Naive thymus-derived CD4-positive, alpha-beta T cell (primary cell): ENCODE measurements at regions not wholly inside any gene's neighbourhood (a gene's known extent, or its start where the extent isn't known, plus 50 kb on each side); places are given as distances from the start of the nearest gene placed in this dataset.

Experiments used
- ATAC-seq: fragments of 150-1000 bp; cut with Tn5 transposase; 2 replicates; pipeline ENCODE4 v1.10.0; 2021; ENCODE audit warnings: mild to moderate bottlenecking, moderate library complexity
- CTCF ChIA-PET: fragments of 350-600 bp; sonication (Branson Sonifier 250); formaldehyde crosslinking; loops from one replicate; lab custom pipeline; 2021; ENCODE audit warnings: antibody characterized with exemption; lab: Charles Lee
- POLR2A ChIA-PET: fragments of 350-600 bp; sonication (Branson Sonifier 250); formaldehyde crosslinking; loops from one replicate; lab custom pipeline; 2021; ENCODE audit warnings: antibody characterized with exemption, inconsistent platforms; lab: Charles Lee
- DNase-seq, 9 donors: peaks; one replicate each; pipeline versions ENCODE4 v3.0.0 to v3.0.0-alpha.2; 2020 to 2022; ENCODE audit warnings: mixed read lengths in 1 of 9
- H3K27ac ChIP-seq: one replicate; pipeline ENCODE4 v1.7.0; 2013; ENCODE audit warnings: mild to moderate bottlenecking, low read depth, low read length, moderate library complexity
- H3K27me3 ChIP-seq, 2 donors: one replicate each; pipeline ENCODE4 v1.7.0; 2013; ENCODE audit warnings: low read length in 2 of 2, mild to moderate bottlenecking in 2 of 2, moderate library complexity in 2 of 2; ENCODE audit not compliant: control insufficient read depth in 2 of 2, insufficient read depth in 2 of 2
- H3K36me3 ChIP-seq, 3 experiments: 1 replicate in 2 of 3; 2 replicates in 1 of 3; pipeline ENCODE4 v1.7.0; 2013; ENCODE audit warnings: low read length in 3 of 3, mild to moderate bottlenecking in 3 of 3, moderate library complexity in 1 of 3; ENCODE audit not compliant: insufficient read depth in 3 of 3, control insufficient read depth in 2 of 3
- H3K4me1 ChIP-seq, 2 donors: one replicate each; pipeline ENCODE4 v1.7.0; 2013; ENCODE audit warnings: low read length in 2 of 2, mild to moderate bottlenecking in 2 of 2, moderate library complexity in 1 of 2; ENCODE audit not compliant: control insufficient read depth in 2 of 2, insufficient read depth in 2 of 2
- H3K4me3 ChIP-seq: 2 replicates; pipeline ENCODE4 v1.7.0; 2013; ENCODE audit warnings: mild to moderate bottlenecking, low read length
- H3K9me3 ChIP-seq, 3 experiments: 1 replicate in 2 of 3; 2 replicates in 1 of 3; pipeline ENCODE4 v1.7.0; 2013; ENCODE audit warnings: low read length in 3 of 3; ENCODE audit not compliant: control insufficient read depth in 2 of 3
- H3K27ac Mint-ChIP-seq, 9 donors: one replicate each; pipeline ENCODE4 v1.8.0; 2020 to 2022; ENCODE audit warnings: mixed read lengths in 9 of 9, mild to moderate bottlenecking in 8 of 9, moderate library complexity in 5 of 9, inconsistent platforms in 2 of 9
- H3K27me3 Mint-ChIP-seq, 5 donors: one replicate each; pipeline ENCODE4 v1.8.0; 2021 to 2022; ENCODE audit warnings: mixed read lengths in 5 of 5, mild to moderate bottlenecking in 1 of 5
- H3K36me3 Mint-ChIP-seq, 5 donors: one replicate each; pipeline ENCODE4 v1.8.0; 2020 to 2022; ENCODE audit warnings: mixed read lengths in 5 of 5, mild to moderate bottlenecking in 3 of 5, inconsistent platforms in 1 of 5
- H3K4me1 Mint-ChIP-seq, 7 donors: one replicate each; pipeline ENCODE4 v1.8.0; 2020 to 2022; ENCODE audit warnings: mixed read lengths in 7 of 7, mild to moderate bottlenecking in 3 of 7, inconsistent platforms in 1 of 7
- H3K4me3 Mint-ChIP-seq, 10 donors: one replicate each; pipeline ENCODE4 v1.8.0; 2020 to 2022; ENCODE audit warnings: mild to moderate bottlenecking in 10 of 10, mixed read lengths in 10 of 10, moderate library complexity in 6 of 10, inconsistent platforms in 2 of 10
- H3K9me3 Mint-ChIP-seq, 11 donors: one replicate each; pipeline ENCODE4 v1.8.0; 2020 to 2022; ENCODE audit warnings: mixed read lengths in 11 of 11, mild to moderate bottlenecking in 4 of 11, inconsistent platforms in 1 of 11, moderate library complexity in 1 of 11
- intact Hi-C, 2 donors: fragments of 100-400 bp; cut with micrococcal nuclease; formaldehyde crosslinking; loops; one replicate each; pipeline ENCODE4 v1.15.1; 2023

- Histone ChIP-seq H3K4me3 (no peak overlapping the region), H3K27ac (no peak overlapping the region), H3K4me1 (no peaks in the 10 kb centered on the region), H3K9me3 (no peaks in the 10 kb centered on the region), H3K36me3 (no peaks in the 10 kb centered on the region), H3K27me3 (no peaks in the 10 kb centered on the region)
- ATAC-seq, result no peak
- peaks cover 0 to 4% (median 0%) of the 10 kb centered on the region in 5 donors for H3K36me3 Mint-ChIP-seq
- POLR2A ChIA-PET, result no interaction called here
- intact Hi-C loops, result no loop called here
- CTCF ChIA-PET, result no interaction called here
- H3K27ac Mint-ChIP-seq, result no peak overlapping the region
- H3K4me1 Mint-ChIP-seq, result no peaks in the 10 kb centered on the region
- no peak overlapping the region for H3K4me3 Mint-ChIP-seq
- peaks cover 0 to 10% (median 3%) of the 10 kb centered on the region in 11 donors for H3K9me3 Mint-ChIP-seq
- no peak for DNase-seq
- H3K27me3 Mint-ChIP-seq, result no peaks in the 10 kb centered on the region
Observed at GRCh38 chr3:76961284-76961683, 78.6 kb upstream of the ROBO2 start.

GRCh38 chr3:76965122-76965725 is 74.7 kb upstream of the ROBO2 start:
- intact Hi-C loops, result no loop called here
- Histone ChIP-seq H3K4me3 (no peak overlapping the region), H3K36me3 (no peaks in the 10 kb centered on the region), H3K27ac (no peak overlapping the region), H3K9me3 (no peaks in the 10 kb centered on the region), H3K4me1 (no peaks in the 10 kb centered on the region), H3K27me3 (no peaks in the 10 kb centered on the region)
- no peaks in the 10 kb centered on the region for H3K27me3 Mint-ChIP-seq
- DNase-seq (no peak), ATAC-seq (no peak)
- no peak overlapping the region for H3K27ac Mint-ChIP-seq
- ChIA-PET CTCF (no interaction called here), POLR2A (no interaction called here)
- peaks cover 0 to 4% (median 0%) of the 10 kb centered on the region in 5 donors for H3K36me3 Mint-ChIP-seq
- peaks cover 0 to 12% (median 3%) of the 10 kb centered on the region in 11 donors for H3K9me3 Mint-ChIP-seq
- no peak overlapping the region for H3K4me3 Mint-ChIP-seq
- no peaks in the 10 kb centered on the region for H3K4me1 Mint-ChIP-seq

- Histone ChIP-seq H3K27me3 (no peaks in the 10 kb centered on the region), H3K9me3 (no peaks in the 10 kb centered on the region), H3K36me3 (no peaks in the 10 kb centered on the region), H3K4me3 (no peak overlapping the region), H3K27ac (no peak overlapping the region), H3K4me1 (no peaks in the 10 kb centered on the region)
- H3K36me3 Mint-ChIP-seq, result peaks cover 0 to 4% (median 0%) of the 10 kb centered on the region in 5 donors
- no peak overlapping the region for H3K4me3 Mint-ChIP-seq
- CTCF ChIA-PET, result no interaction called here
- intact Hi-C loops, result no loop called here
- no peak for DNase-seq
- H3K9me3 Mint-ChIP-seq, result peaks cover 0 to 12% (median 3%) of the 10 kb centered on the region in 11 donors
- POLR2A ChIA-PET, result no interaction called here
- ATAC-seq, result no peak
- no peak overlapping the region for H3K27ac Mint-ChIP-seq
- no peaks in the 10 kb centered on the region for H3K4me1 Mint-ChIP-seq
- H3K27me3 Mint-ChIP-seq, result no peaks in the 10 kb centered on the region
Observed at GRCh38 chr3:76969471-76969870, 70.4 kb upstream of the ROBO2 start.

- H3K27ac Mint-ChIP-seq, result no peak overlapping the region
- H3K4me1 Mint-ChIP-seq, result no peaks in the 10 kb centered on the region
- peaks cover 0 to 11% (median 3%) of the 10 kb centered on the region in 11 donors for H3K9me3 Mint-ChIP-seq
- no peak for ATAC-seq
- ChIA-PET CTCF (no interaction called here), POLR2A (no interaction called here)
- no peak overlapping the region for H3K27ac ChIP-seq
- intact Hi-C loops, result no loop called here
- no peak overlapping the region for H3K4me3 Mint-ChIP-seq
- no peak for DNase-seq
- H3K27me3 ChIP-seq, result no peaks in the 10 kb centered on the region
- H3K9me3 ChIP-seq, result no peaks in the 10 kb centered on the region
- no peak overlapping the region for H3K4me3 ChIP-seq
- H3K4me1 ChIP-seq, result no peaks in the 10 kb centered on the region
- peaks cover 0 to 3% (median 0%) of the 10 kb centered on the region in 5 donors for H3K36me3 Mint-ChIP-seq
- no peaks in the 10 kb centered on the region for H3K27me3 Mint-ChIP-seq
- H3K36me3 ChIP-seq, result no peaks in the 10 kb centered on the region
Observed at GRCh38 chr3:76969996-76970615, 69.8 kb upstream of the ROBO2 start.

GRCh38 chr3:76972624-76973296 is 67.1 kb upstream of the ROBO2 start:
- Mint-ChIP-seq H3K36me3 (no peaks in the 10 kb centered on the region), H3K4me1 (no peaks in the 10 kb centered on the region), H3K4me3 (no peak overlapping the region), H3K9me3 (peaks cover 0 to 4% (median 0%) of the 10 kb centered on the region in 11 donors), H3K27me3 (no peaks in the 10 kb centered on the region), H3K27ac (no peak overlapping the region)
- H3K27ac ChIP-seq, result no peak overlapping the region
- no peaks in the 10 kb centered on the region for H3K9me3 ChIP-seq
- DNase-seq (no peak), ATAC-seq (no peak)
- intact Hi-C loops, result no loop called here
- no peak overlapping the region for H3K4me3 ChIP-seq
- CTCF ChIA-PET, result interaction anchor here (0.6 kb wide), 1 partner anchor 21 kb away, joined by 4 read pairs; no protein-coding TSS in a partner anchor
- H3K27me3 ChIP-seq, result no peaks in the 10 kb centered on the region
- no peaks in the 10 kb centered on the region for H3K36me3 ChIP-seq
- POLR2A ChIA-PET, result no interaction called here
- no peaks in the 10 kb centered on the region for H3K4me1 ChIP-seq

- H3K9me3 ChIP-seq, result peaks cover 0 to 5% (median 0%) of the 10 kb centered on the region in 3 experiments
- ChIA-PET POLR2A (no interaction called here), CTCF (interaction anchor here (0.6 kb wide), 1 partner anchor 62 kb away, joined by 6 read pairs; no protein-coding TSS in a partner anchor)
- DNase-seq (no peak), ATAC-seq (no peak)
- H3K27me3 ChIP-seq, result no peaks in the 10 kb centered on the region
- no peaks in the 10 kb centered on the region for H3K4me1 ChIP-seq
- Mint-ChIP-seq H3K36me3 (no peaks in the 10 kb centered on the region), H3K27ac (no peak overlapping the region), H3K27me3 (no peaks in the 10 kb centered on the region), H3K9me3 (peaks cover 0 to 4% (median 0%) of the 10 kb centered on the region in 11 donors), H3K4me1 (no peaks in the 10 kb centered on the region), H3K4me3 (no peak overlapping the region)
- H3K36me3 ChIP-seq, result no peaks in the 10 kb centered on the region
- no peak overlapping the region for H3K4me3 ChIP-seq
- no peak overlapping the region for H3K27ac ChIP-seq
- intact Hi-C loops, result no loop called here
Observed at GRCh38 chr3:76976996-76977395, 62.9 kb upstream of the ROBO2 start.
